ENCODE measurements at regions not wholly inside any gene's neighbourhood (a gene's known extent, or its start where the extent isn't known, plus 50 kb on each side); places are given as distances from the start of the nearest gene placed in this dataset.

GRCh38 chr12:97848051-97848450, 385.4 kb downstream of the RMST start:
- Histone ChIP-seq H3K9me3 (ENCODE audit: insufficient read depth, low read length) (no peaks in the 10 kb centered on the region), H3K27ac (ENCODE audit: low read depth, low read length) (no peak overlapping the region), H4K20me1 (ENCODE audit: low read depth, low read length) (no peaks in the 10 kb centered on the region), H2AFZ (ENCODE audit: low read depth, low read length, severe bottlenecking) (no peak overlapping the region), H3K27me3 (ENCODE audit: low read length) (no peaks in the 10 kb centered on the region), H3K9me2 (replicated peaks; ENCODE audit: insufficient read depth, low read length) (no peaks in the 10 kb centered on the region), H3K79me2 (ENCODE audit: insufficient read depth, low read length) (no peaks in the 10 kb centered on the region), H3K4me2 (ENCODE audit: low read depth, low read length, poor library complexity, severe bottlenecking) (no peak overlapping the region), H3K9ac (ENCODE audit: low read length) (no peak overlapping the region), H3K36me3 (ENCODE audit: low read length) (no peaks in the 10 kb centered on the region), H3K4me3 (ENCODE audit: insufficient read depth, low read length, poor library complexity, severe bottlenecking) (no peak overlapping the region), H3F3A (ENCODE audit: insufficient read depth) (no peaks in the 10 kb centered on the region)
- TF ChIP-seq, protein P1, sequence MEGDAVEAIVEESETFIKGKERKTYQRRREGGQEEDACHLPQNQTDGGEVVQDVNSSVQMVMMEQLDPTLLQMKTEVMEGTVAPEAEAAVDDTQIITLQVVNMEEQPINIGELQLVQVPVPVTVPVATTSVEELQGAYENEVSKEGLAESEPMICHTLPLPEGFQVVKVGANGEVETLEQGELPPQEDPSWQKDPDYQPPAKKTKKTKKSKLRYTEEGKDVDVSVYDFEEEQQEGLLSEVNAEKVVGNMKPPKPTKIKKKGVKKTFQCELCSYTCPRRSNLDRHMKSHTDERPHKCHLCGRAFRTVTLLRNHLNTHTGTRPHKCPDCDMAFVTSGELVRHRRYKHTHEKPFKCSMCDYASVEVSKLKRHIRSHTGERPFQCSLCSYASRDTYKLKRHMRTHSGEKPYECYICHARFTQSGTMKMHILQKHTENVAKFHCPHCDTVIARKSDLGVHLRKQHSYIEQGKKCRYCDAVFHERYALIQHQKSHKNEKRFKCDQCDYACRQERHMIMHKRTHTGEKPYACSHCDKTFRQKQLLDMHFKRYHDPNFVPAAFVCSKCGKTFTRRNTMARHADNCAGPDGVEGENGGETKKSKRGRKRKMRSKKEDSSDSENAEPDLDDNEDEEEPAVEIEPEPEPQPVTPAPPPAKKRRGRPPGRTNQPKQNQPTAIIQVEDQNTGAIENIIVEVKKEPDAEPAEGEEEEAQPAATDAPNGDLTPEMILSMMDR (IDR thresholded peaks at IDR 0.05; ENCODE audit: insufficient read depth, low read length, poor library complexity, severe bottlenecking) = no peak
- TF ChIP-seq EZH2phosphoT487 (conservative IDR thresholded peaks at IDR 0.05; ENCODE audit: low read length) = no peak

DNA sequence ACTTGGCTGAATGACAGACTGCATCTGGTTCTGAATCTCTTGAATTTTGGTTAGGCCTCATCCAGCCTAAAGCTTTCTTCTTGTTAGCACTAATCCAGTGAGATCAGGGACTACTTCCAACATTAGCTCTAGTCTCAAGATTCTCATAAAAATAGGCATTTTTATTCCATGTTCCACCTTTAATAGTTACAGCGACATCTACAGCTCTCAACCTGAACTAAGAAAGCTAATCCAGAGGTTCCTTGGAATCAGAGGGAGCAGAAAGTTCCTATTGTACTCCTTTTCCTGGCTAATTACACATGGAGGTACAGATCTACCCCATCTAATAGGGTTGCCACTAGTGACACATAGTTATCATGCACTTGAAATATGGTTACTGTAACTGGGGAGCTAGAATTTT, 391.9 kb downstream of the RMST start:
- Histone ChIP-seq H3K27me3 (ENCODE audit: low read length) (no peaks in the 10 kb centered on the region), H3K9ac (ENCODE audit: low read length) (no peak overlapping the region), H3K27ac (ENCODE audit: low read depth, low read length) (no peak overlapping the region), H3K9me2 (replicated peaks; ENCODE audit: insufficient read depth, low read length) (no peaks in the 10 kb centered on the region), H3K79me2 (ENCODE audit: insufficient read depth, low read length) (no peaks in the 10 kb centered on the region), H3K9me3 (ENCODE audit: insufficient read depth, low read length) (no peaks in the 10 kb centered on the region), H3K4me3 (ENCODE audit: insufficient read depth, low read length, poor library complexity, severe bottlenecking) (no peak overlapping the region), H2AFZ (ENCODE audit: low read depth, low read length, severe bottlenecking) (no peak overlapping the region), H3F3A (ENCODE audit: insufficient read depth) (no peaks in the 10 kb centered on the region), H3K4me2 (ENCODE audit: low read depth, low read length, poor library complexity, severe bottlenecking) (no peak overlapping the region), H3K36me3 (ENCODE audit: low read length) (no peaks in the 10 kb centered on the region), H4K20me1 (ENCODE audit: low read depth, low read length) (no peaks in the 10 kb centered on the region)
- no peak for TF ChIP-seq EZH2phosphoT487 (conservative IDR thresholded peaks at IDR 0.05; ENCODE audit: low read length)

DNA sequence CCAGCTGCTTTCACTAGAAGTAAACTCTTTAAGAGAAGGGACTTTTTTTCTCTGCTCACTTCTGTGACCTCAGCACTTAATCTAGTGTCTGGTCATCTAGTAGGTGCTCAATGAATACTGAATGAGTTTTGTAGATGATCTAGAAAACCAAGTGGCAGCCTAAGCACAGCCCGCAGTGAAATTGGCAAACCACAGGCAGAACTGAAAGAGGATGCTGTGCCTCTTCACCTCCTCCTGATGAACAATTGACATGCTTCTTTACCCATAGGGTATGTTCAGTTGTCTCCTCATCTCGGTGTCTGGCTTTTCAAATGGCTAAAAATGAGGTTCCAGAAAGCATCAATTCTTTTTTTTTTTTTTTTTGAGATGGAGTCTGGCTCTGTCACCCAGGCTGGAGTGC, 399.5 kb downstream of the RMST start:
- no peak for TF ChIP-seq EZH2phosphoT487 (conservative IDR thresholded peaks at IDR 0.05; ENCODE audit: low read length)
- TF ChIP-seq, protein P1 (IDR thresholded peaks at IDR 0.05; ENCODE audit: insufficient read depth, low read length, poor library complexity, severe bottlenecking) = no peak
- Histone ChIP-seq H3K4me3 (ENCODE audit: insufficient read depth, low read length, poor library complexity, severe bottlenecking) (no peak overlapping the region), H3K9me3 (ENCODE audit: insufficient read depth, low read length) (no peaks in the 10 kb centered on the region), H3K9me2 (replicated peaks; ENCODE audit: insufficient read depth, low read length) (no peaks in the 10 kb centered on the region), H3K36me3 (ENCODE audit: low read length) (no peaks in the 10 kb centered on the region), H3K27me3 (ENCODE audit: low read length) (no peaks in the 10 kb centered on the region), H2AFZ (ENCODE audit: low read depth, low read length, severe bottlenecking) (no peak overlapping the region), H3K4me2 (ENCODE audit: low read depth, low read length, poor library complexity, severe bottlenecking) (no peak overlapping the region), H3K27ac (ENCODE audit: low read depth, low read length) (no peak overlapping the region), H3F3A (ENCODE audit: insufficient read depth) (no peaks in the 10 kb centered on the region), H4K20me1 (ENCODE audit: low read depth, low read length) (no peaks in the 10 kb centered on the region), H3K9ac (ENCODE audit: low read length) (no peak overlapping the region), H3K79me2 (ENCODE audit: insufficient read depth, low read length) (no peaks in the 10 kb centered on the region)

GRCh38 chr12:97875064-97875463, 412.5 kb downstream of the RMST start:
- Histone ChIP-seq H3F3A (ENCODE audit: insufficient read depth) (no peaks in the 10 kb centered on the region), H3K9me2 (replicated peaks; ENCODE audit: insufficient read depth, low read length) (no peaks in the 10 kb centered on the region), H3K4me2 (ENCODE audit: low read depth, low read length, poor library complexity, severe bottlenecking) (no peak overlapping the region), H3K9ac (ENCODE audit: low read length) (no peak overlapping the region), H3K79me2 (ENCODE audit: insufficient read depth, low read length) (no peaks in the 10 kb centered on the region), H3K27ac (ENCODE audit: low read depth, low read length) (no peak overlapping the region), H4K20me1 (ENCODE audit: low read depth, low read length) (no peaks in the 10 kb centered on the region), H3K27me3 (ENCODE audit: low read length) (no peaks in the 10 kb centered on the region), H3K4me3 (ENCODE audit: insufficient read depth, low read length, poor library complexity, severe bottlenecking) (no peak overlapping the region), H2AFZ (ENCODE audit: low read depth, low read length, severe bottlenecking) (no peak overlapping the region), H3K9me3 (ENCODE audit: insufficient read depth, low read length) (no peaks in the 10 kb centered on the region), H3K36me3 (ENCODE audit: low read length) (no peaks in the 10 kb centered on the region)
- TF ChIP-seq, protein P1 (IDR thresholded peaks at IDR 0.05; ENCODE audit: insufficient read depth, low read length, poor library complexity, severe bottlenecking) = no peak
- no peak for TF ChIP-seq EZH2phosphoT487 (conservative IDR thresholded peaks at IDR 0.05; ENCODE audit: low read length)
